OCI-LY1 (cell line): ENCODE measurements at regions not wholly inside any gene's neighbourhood (a gene's known extent, or its start where the extent isn't known, plus 50 kb on each side); places are given as distances from the start of the nearest gene placed in this dataset.

ENCODE experiments used
- EZH2 ChIP-seq: fragments of 200-600 bp; sonication (generic), shearing (Covaris generic); IDR thresholded peaks from 2 replicates; pipeline ENCODE4 v1.8.0; 2017; ENCODE audit warnings: borderline replicate concordance, mixed run types, mild to moderate bottlenecking, antibody characterized with exemption, low read length, moderate library complexity, mixed read lengths
- TF ChIP-seq, protein P1 (sequence below): fragments of 200-600 bp; sonication (generic), shearing (Covaris generic); IDR thresholded peaks from 2 replicates; pipeline ENCODE4 v1.5.1; 2017; ENCODE audit warnings: mild to moderate bottlenecking, antibody characterized with exemption, low read length, moderate library complexity, mixed read lengths

DNA sequence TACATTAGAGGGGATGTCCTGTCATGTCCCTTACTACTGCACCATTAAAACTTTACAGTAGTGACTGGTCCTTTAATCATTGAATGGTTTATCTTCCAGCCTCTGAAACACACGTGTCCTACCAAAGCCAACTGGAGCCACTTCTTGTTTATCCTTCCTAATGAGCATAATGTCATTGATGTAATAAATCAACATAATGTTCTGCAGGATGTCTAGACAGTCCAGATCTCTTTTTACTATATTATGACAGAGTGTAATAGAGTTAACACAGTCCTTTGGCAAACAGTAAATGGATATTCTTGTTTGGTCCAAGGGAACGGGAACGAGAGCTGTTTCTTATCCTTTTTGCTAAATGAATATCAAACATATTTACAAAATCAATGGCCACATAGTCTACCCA lies 88.1 kb upstream of the PTPRD start:
- TF ChIP-seq, protein P1, sequence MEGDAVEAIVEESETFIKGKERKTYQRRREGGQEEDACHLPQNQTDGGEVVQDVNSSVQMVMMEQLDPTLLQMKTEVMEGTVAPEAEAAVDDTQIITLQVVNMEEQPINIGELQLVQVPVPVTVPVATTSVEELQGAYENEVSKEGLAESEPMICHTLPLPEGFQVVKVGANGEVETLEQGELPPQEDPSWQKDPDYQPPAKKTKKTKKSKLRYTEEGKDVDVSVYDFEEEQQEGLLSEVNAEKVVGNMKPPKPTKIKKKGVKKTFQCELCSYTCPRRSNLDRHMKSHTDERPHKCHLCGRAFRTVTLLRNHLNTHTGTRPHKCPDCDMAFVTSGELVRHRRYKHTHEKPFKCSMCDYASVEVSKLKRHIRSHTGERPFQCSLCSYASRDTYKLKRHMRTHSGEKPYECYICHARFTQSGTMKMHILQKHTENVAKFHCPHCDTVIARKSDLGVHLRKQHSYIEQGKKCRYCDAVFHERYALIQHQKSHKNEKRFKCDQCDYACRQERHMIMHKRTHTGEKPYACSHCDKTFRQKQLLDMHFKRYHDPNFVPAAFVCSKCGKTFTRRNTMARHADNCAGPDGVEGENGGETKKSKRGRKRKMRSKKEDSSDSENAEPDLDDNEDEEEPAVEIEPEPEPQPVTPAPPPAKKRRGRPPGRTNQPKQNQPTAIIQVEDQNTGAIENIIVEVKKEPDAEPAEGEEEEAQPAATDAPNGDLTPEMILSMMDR, result no peak
- no peak for TF ChIP-seq EZH2
